WTC11 (cell line): ENCODE measurements at regions not wholly inside any gene's neighbourhood (a gene's known extent, or its start where the extent isn't known, plus 50 kb on each side); places are given as distances from the start of the nearest gene placed in this dataset.
"Not testable (repeated sequence)": the region's sequence is repeated elsewhere in the genome, so short reads cannot be mapped to it uniquely, and the experiment has no call there.

ENCODE experiments used
- CDX4 ChIP-seq: fragments of 250-450 bp; sonication (Bioruptor Pico); IDR thresholded peaks from 2 replicates; pipeline ENCODE4 v1.9.0; 2021; ENCODE audit warnings: moderate library complexity, mild to moderate bottlenecking, inconsistent platforms, borderline replicate concordance
- CTCF ChIP-seq: fragments of 200-600 bp; IDR thresholded peaks from 2 replicates; pipeline ENCODE4 v1.8.0; 2022; ENCODE audit warnings: antibody characterized with exemption
- FOXJ3 ChIP-seq: sonication (generic); formaldehyde crosslinking; IDR thresholded peaks from 2 replicates; pipeline ENCODE4 v1.9.0; 2021; ENCODE audit warnings: missing genetic modification reagents, mild to moderate bottlenecking, borderline replicate concordance
- IRF2 ChIP-seq: sonication (generic); formaldehyde crosslinking; IDR thresholded peaks from 2 replicates; pipeline ENCODE4 v1.8.0; 2022; ENCODE audit warnings: low read depth, missing genetic modification reagents, borderline replicate concordance
- JAZF1 ChIP-seq: fragments of 250-450 bp; sonication (Bioruptor Pico); IDR thresholded peaks from 2 replicates; pipeline ENCODE4 v1.9.0; 2021; ENCODE audit warnings: moderate library complexity, mild to moderate bottlenecking, inconsistent platforms
- ZMAT4 ChIP-seq: fragments of 250-450 bp; sonication (Bioruptor Pico); IDR thresholded peaks from 2 replicates; pipeline ENCODE4 v1.9.0; 2021; ENCODE audit warnings: mild to moderate bottlenecking
- ZNF416 ChIP-seq: fragments of 250-450 bp; sonication (Bioruptor Pico); IDR thresholded peaks from 2 replicates; pipeline ENCODE4 v1.9.0; 2021; ENCODE audit warnings: mild to moderate bottlenecking, inconsistent platforms

GRCh38 chr3:156048483-156048882, 71.9 kb upstream of the KCNAB1 start:
- TF ChIP-seq CTCF; JAZF1; ZMAT4; IRF2 (CRISPR knock-in tag); FOXJ3; CDX4; ZNF416 (CRISPR knock-in tag): not testable (repeated sequence)
